ENCODE measurements at regions not wholly inside any gene's neighbourhood (a gene's known extent, or its start where the extent isn't known, plus 50 kb on each side); places are given as distances from the start of the nearest gene placed in this dataset.

GRCh38 chr18:29501952-29502351 lies 1325.0 kb upstream of the CDH2 start:
- DNase-seq, result no peak
- H3K9ac ChIP-seq (ENCODE audit: low read depth in 2 of 2, low read length in 2 of 2), result no peak overlapping the region
- TF ChIP-seq CTCF (IDR thresholded peaks at IDR 0.05), result no peak
- no peak overlapping the region for H3K4me3 ChIP-seq
- H3K27ac ChIP-seq, result no peak overlapping the region
- H3K9me3 ChIP-seq, result no peaks in the 10 kb centered on the region
- intact Hi-C loops (cut with DNase I), result no loop called here
- H3K27me3 ChIP-seq, result no peaks in the 10 kb centered on the region
- no peaks in the 10 kb centered on the region for H3K4me1 ChIP-seq
- no peaks in the 10 kb centered on the region for H3K36me3 ChIP-seq

- H3K27ac ChIP-seq, result no peak overlapping the region
- no peak overlapping the region for H3K4me3 ChIP-seq
- no peaks in the 10 kb centered on the region for H3K9me3 ChIP-seq
- H3K36me3 ChIP-seq, result no peaks in the 10 kb centered on the region
- no peaks in the 10 kb centered on the region for H3K4me1 ChIP-seq
- no peak overlapping the region for H3K9ac ChIP-seq (ENCODE audit: low read depth in 2 of 2, low read length in 2 of 2)
- no peak for DNase-seq
- H3K27me3 ChIP-seq, result no peaks in the 10 kb centered on the region
- TF ChIP-seq CTCF (IDR thresholded peaks at IDR 0.05), result no peak
- intact Hi-C loops (cut with DNase I), result no loop called here
These were observed 1319.3 kb upstream of the CDH2 start for GRCh38 chr18:29496152-29496680.

- Histone ChIP-seq H3K36me3 (no peaks in the 10 kb centered on the region), H3K9ac (ENCODE audit: low read depth in 2 of 2, low read length in 2 of 2) (no peak overlapping the region), H3K27ac (no peak overlapping the region), H3K4me3 (no peak overlapping the region), H3K9me3 (no peaks in the 10 kb centered on the region), H3K4me1 (no peaks in the 10 kb centered on the region), H3K27me3 (no peaks in the 10 kb centered on the region)
- DNase-seq, result no peak
- no peak for TF ChIP-seq CTCF (IDR thresholded peaks at IDR 0.05)
- intact Hi-C loops (cut with DNase I), result no loop called here
These were observed 1317.4 kb upstream of the CDH2 start for GRCh38 chr18:29494371-29494770.

GRCh38 chr18:29491907-29492306 lies 1315.0 kb upstream of the CDH2 start:
- Histone ChIP-seq H3K27me3 (no peaks in the 10 kb centered on the region), H3K9ac (ENCODE audit: low read depth in 2 of 2, low read length in 2 of 2) (no peak overlapping the region), H3K36me3 (no peaks in the 10 kb centered on the region), H3K4me1 (no peaks in the 10 kb centered on the region), H3K4me3 (no peak overlapping the region), H3K9me3 (no peaks in the 10 kb centered on the region), H3K27ac (no peak overlapping the region)
- no peak for DNase-seq
- intact Hi-C loops (cut with DNase I), result no loop called here
- TF ChIP-seq CTCF (IDR thresholded peaks at IDR 0.05), result no peak

GRCh38 chr18:29488617-29489016 lies 1311.7 kb upstream of the CDH2 start:
- Histone ChIP-seq H3K36me3 (no peaks in the 10 kb centered on the region), H3K4me1 (no peaks in the 10 kb centered on the region), H3K9me3 (no peaks in the 10 kb centered on the region), H3K4me3 (no peak overlapping the region), H3K27ac (no peak overlapping the region), H3K9ac (ENCODE audit: low read depth in 2 of 2, low read length in 2 of 2) (no peak overlapping the region), H3K27me3 (no peaks in the 10 kb centered on the region)
- intact Hi-C loops (cut with DNase I), result no loop called here
- TF ChIP-seq CTCF (IDR thresholded peaks at IDR 0.05), result no peak
- DNase-seq, result no peak

GRCh38 chr18:29465526-29465925 lies 1288.6 kb upstream of the CDH2 start:
- no peaks in the 10 kb centered on the region for H3K9me3 ChIP-seq
- DNase-seq, result no peak
- TF ChIP-seq CTCF (IDR thresholded peaks at IDR 0.05), result no peak
- H3K4me3 ChIP-seq, result no peak overlapping the region
- intact Hi-C loops (cut with DNase I), result no loop called here
- H3K36me3 ChIP-seq, result no peaks in the 10 kb centered on the region
- no peak overlapping the region for H3K9ac ChIP-seq (ENCODE audit: low read depth in 2 of 2, low read length in 2 of 2)
- no peaks in the 10 kb centered on the region for H3K4me1 ChIP-seq
- no peak overlapping the region for H3K27ac ChIP-seq
- no peaks in the 10 kb centered on the region for H3K27me3 ChIP-seq

All from colonic mucosa (tissue), 4 donors.